ENCODE measurements at regions not wholly inside any gene's neighbourhood (a gene's known extent, or its start where the extent isn't known, plus 50 kb on each side); places are given as distances from the start of the nearest gene placed in this dataset.

DNA sequence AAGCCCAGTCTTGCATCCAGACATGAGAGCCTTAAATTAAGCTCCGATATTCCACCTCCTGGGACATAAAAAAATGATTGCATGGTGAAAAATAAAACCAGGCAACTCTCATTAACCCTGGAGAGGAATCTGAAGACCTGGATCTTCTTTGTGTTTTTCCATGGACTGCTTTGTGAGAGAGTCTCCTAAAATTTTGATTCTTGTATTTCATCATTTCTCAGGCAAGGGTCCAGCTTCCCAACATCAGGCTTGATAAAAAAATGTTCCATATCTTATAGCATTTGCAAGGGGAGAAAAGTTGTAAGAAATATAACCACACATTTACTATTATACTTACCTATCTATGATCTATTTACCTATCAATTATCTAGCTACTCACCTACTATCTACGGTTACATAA lies 327.5 kb upstream of the SPHKAP start:
- TF ChIP-seq, protein P1, sequence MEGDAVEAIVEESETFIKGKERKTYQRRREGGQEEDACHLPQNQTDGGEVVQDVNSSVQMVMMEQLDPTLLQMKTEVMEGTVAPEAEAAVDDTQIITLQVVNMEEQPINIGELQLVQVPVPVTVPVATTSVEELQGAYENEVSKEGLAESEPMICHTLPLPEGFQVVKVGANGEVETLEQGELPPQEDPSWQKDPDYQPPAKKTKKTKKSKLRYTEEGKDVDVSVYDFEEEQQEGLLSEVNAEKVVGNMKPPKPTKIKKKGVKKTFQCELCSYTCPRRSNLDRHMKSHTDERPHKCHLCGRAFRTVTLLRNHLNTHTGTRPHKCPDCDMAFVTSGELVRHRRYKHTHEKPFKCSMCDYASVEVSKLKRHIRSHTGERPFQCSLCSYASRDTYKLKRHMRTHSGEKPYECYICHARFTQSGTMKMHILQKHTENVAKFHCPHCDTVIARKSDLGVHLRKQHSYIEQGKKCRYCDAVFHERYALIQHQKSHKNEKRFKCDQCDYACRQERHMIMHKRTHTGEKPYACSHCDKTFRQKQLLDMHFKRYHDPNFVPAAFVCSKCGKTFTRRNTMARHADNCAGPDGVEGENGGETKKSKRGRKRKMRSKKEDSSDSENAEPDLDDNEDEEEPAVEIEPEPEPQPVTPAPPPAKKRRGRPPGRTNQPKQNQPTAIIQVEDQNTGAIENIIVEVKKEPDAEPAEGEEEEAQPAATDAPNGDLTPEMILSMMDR (IDR thresholded peaks at IDR 0.05), result no peak
- TF ChIP-seq POLR2A (IDR thresholded peaks at IDR 0.05), result no peak
- TF ChIP-seq POLR2AphosphoS5 (IDR thresholded peaks at IDR 0.05), result no peak
